ENCODE measurements at regions not wholly inside any gene's neighbourhood (a gene's known extent, or its start where the extent isn't known, plus 50 kb on each side); places are given as distances from the start of the nearest gene placed in this dataset.

DNA sequence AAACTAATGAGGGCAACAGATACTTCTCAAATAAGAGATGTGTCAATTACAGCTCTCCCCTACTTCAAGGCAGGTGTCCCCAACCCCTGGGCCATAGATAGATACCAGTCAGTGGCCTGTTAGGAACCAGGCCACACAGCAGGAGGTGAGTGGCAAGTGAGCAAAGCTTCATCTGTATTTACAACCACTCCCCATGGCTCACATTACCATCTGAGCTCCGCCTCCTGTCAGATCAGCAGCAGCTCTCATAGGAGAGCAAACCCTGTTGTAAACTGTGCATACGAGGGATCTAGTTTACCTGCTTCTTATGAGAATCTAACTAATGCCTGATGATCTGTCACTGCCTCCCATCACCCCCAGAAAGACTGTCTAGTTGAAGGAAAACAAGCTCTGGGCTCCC lies 422.1 kb downstream of the GJA1 start:
- Histone ChIP-seq H3K23me2 (ENCODE audit: insufficient read length, low read depth, low read length, poor library complexity, severe bottlenecking) (no peaks in the 10 kb centered on the region), H2BK120ac (ENCODE audit: low read depth, low read length, poor library complexity, severe bottlenecking) (no peak overlapping the region), H2BK5ac (ENCODE audit: insufficient read length, low read length) (no peak overlapping the region), H3K79me2 (ENCODE audit: insufficient read depth, low read length) (no peaks in the 10 kb centered on the region), H3K27me3 (ENCODE audit: insufficient read depth, low read length) (no peaks in the 10 kb centered on the region; the same call in 1 of the 2 replicates), H3K4me1 (ENCODE audit: insufficient read depth, low read length) (peaks cover 4% of the 10 kb centered on the region; the same call in 1 of the 2 replicates), H2AK5ac (ENCODE audit: insufficient read length, low read length) (no peak overlapping the region), H3K79me1 (ENCODE audit: insufficient read depth, low read depth, low read length, poor library complexity, severe bottlenecking) (no peaks in the 10 kb centered on the region), H2BK15ac (ENCODE audit: low read depth, low read length) (no peak overlapping the region), H3K9ac (ENCODE audit: extremely low read depth, insufficient read length, low read length) (no peak overlapping the region), H2AFZ (ENCODE audit: low read length) (no peak overlapping the region), H2BK12ac (ENCODE audit: insufficient read length, low read depth, low read length) (no peak overlapping the region), H2BK20ac (ENCODE audit: low read depth, low read length, poor library complexity, severe bottlenecking) (no peak overlapping the region), H3K18ac (ENCODE audit: insufficient read length, low read depth, low read length) (no peak overlapping the region), H3K27ac (ENCODE audit: insufficient read length, low read depth, low read length) (no peak overlapping the region), H4K20me1 (ENCODE audit: control insufficient read depth, insufficient read depth, insufficient read length) (no peaks in the 10 kb centered on the region), H3K23ac (ENCODE audit: insufficient read length, low read depth, low read length) (no peak overlapping the region), H3K4me2 (ENCODE audit: insufficient read depth, insufficient read length, low read length) (no peak overlapping the region), H3K9me3 (ENCODE audit: control insufficient read depth, low read depth, low read length) (no peaks in the 10 kb centered on the region), H4K91ac (ENCODE audit: insufficient read length, low read depth, low read length) (no peak overlapping the region), H4K5ac (ENCODE audit: insufficient read length, low read depth, low read length) (no peak overlapping the region), H3K14ac (ENCODE audit: insufficient read depth, low read length) (no peak overlapping the region), H4K8ac (replicated peaks; ENCODE audit: insufficient read length, low read depth, low read length) (no peak overlapping the region), H3K4ac (ENCODE audit: low read depth, low read length) (no peak overlapping the region), H3K56ac (ENCODE audit: insufficient read length, low read depth, low read length) (no peak overlapping the region), H3T11ph (ENCODE audit: low read length) (no peak overlapping the region)
- Mint-ChIP-seq H3K27ac (no peak overlapping the region), H3K27me3 (ENCODE audit: low read depth) (no peaks in the 10 kb centered on the region; the same call in 1 of the 2 replicates), H3K36me3 (ENCODE audit: insufficient read depth in 1 of 3, low read depth in 3 of 3) (peaks cover 8 to 22% (median 9%) of the 10 kb centered on the region in 3 experiments), H3K4me1 (peaks cover 24 to 27% of the 10 kb centered on the region in 2 experiments), H3K4me3 (no peak overlapping the region), H3K9me3 (peaks cover 11 to 14% of the 10 kb centered on the region in 2 experiments)
- no CpG with 5 or more reads among the region's 2 CpGs for WGBS (ENCODE audit: extremely low coverage, insufficient read length, low lambda C conversion rate)
- TF ChIP-seq, protein P1, sequence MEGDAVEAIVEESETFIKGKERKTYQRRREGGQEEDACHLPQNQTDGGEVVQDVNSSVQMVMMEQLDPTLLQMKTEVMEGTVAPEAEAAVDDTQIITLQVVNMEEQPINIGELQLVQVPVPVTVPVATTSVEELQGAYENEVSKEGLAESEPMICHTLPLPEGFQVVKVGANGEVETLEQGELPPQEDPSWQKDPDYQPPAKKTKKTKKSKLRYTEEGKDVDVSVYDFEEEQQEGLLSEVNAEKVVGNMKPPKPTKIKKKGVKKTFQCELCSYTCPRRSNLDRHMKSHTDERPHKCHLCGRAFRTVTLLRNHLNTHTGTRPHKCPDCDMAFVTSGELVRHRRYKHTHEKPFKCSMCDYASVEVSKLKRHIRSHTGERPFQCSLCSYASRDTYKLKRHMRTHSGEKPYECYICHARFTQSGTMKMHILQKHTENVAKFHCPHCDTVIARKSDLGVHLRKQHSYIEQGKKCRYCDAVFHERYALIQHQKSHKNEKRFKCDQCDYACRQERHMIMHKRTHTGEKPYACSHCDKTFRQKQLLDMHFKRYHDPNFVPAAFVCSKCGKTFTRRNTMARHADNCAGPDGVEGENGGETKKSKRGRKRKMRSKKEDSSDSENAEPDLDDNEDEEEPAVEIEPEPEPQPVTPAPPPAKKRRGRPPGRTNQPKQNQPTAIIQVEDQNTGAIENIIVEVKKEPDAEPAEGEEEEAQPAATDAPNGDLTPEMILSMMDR (conservative IDR thresholded peaks at IDR 0.05), result no peak
- peak; percentile 37 for DNase-seq

All from H9 (cell line).